Fibroblast of gingiva (primary cell): ENCODE measurements at regions not wholly inside any gene's neighbourhood (a gene's known extent, or its start where the extent isn't known, plus 50 kb on each side); places are given as distances from the start of the nearest gene placed in this dataset.

ENCODE experiments used
- DNase-seq: peaks from one replicate; pipeline ENCODE4 v3.0.0-alpha.2; 2011; ENCODE audit warnings: low read depth

GRCh38 chr2:118239284-118239683, 151.0 kb downstream of the INSIG2 start:
- no peak for DNase-seq

DNA sequence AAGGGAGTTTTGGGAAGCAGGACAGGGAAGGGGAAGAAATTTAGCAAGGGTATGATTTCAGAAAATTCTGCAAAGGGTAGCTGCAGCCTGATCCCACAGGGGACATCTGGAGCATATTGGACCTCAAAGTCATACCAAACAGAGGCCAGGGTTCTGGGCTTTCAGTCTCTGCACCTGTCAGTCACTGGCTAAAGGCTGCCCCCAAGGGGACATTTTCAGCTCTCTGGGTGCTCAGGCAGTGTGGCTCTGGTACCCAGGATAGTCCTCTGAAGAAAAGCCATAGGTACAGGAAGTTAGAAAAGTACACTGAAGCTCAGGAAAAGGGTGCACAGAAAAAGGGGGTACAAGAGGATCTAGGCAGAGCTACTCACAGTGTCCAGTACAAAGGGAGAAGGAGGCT, 149.2 kb downstream of the INSIG2 start:
- DNase-seq: no peak

DNA sequence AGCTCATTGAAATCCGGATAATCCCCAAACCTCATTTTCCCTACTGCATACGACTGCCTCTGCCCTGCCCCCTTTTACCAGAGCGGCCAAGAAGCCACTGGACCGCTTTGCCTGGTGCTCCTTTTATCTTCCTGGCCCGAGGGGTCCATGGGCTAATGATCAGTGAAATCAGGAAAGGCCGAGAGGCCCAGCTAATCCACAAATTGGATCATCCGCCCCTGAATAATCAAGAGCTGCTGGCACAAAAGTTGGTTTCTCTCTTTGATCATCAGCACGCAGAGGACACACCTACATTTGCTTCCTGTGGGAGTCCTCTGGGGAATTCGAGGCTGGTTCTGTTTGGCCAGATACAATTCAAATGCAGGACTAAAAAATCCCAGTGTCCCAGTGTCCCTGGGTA, 144.5 kb downstream of the INSIG2 start:
- DNase-seq: no peak

DNA sequence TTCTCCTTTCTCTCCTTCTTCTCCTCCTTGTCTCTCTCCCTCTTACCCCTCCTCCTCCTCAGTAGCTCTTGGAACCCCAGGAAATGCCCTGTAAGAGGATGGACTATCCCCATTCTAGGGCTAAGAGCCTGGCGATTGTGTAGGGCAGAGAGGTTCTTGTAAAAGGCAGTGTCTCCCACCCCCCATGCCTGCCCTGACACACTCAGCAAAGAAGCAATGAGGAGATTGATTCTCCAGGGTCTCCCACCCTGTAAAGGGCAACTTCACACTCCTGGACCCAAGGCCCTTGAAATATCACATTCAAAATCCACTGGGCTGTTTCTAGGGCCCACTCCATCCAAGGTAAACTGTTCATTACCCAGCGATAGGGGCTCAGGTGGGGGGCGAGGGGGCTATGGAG, 144.1 kb downstream of the INSIG2 start:
- DNase-seq: no peak

- no peak for DNase-seq
Measured at GRCh38 chr2:118231759-118232158, 143.5 kb downstream of the INSIG2 start.

- peak; percentile 18 for DNase-seq
Measured at GRCh38 chr2:118227698-118228508, 139.6 kb downstream of the INSIG2 start.

- no peak for DNase-seq
Measured at GRCh38 chr2:118225666-118226065, 137.4 kb downstream of the INSIG2 start.

DNA sequence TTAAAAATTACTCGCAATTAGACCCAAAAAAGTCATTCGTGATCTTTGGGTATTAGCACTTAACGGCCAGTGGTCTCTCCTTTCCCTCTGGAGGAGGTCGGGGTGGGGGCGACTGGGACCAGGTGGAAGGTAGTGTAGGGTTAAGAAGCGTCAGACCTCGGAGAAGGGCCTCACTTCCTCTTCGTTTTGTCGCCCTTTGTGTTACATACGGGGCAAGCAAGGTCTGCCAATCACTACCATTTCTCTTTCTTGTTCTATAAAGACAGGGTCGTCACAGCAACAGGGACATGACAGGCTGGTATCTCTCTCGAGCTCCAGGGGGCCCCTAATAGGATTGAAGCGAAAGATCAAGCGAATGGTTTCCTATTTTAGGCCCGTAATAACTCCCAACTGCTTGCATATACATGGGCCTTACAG, 136.6 kb downstream of the INSIG2 start:
- DNase-seq: no peak

- no peak for DNase-seq
Measured at GRCh38 chr2:118223992-118224894, 136.0 kb downstream of the INSIG2 start.

DNA sequence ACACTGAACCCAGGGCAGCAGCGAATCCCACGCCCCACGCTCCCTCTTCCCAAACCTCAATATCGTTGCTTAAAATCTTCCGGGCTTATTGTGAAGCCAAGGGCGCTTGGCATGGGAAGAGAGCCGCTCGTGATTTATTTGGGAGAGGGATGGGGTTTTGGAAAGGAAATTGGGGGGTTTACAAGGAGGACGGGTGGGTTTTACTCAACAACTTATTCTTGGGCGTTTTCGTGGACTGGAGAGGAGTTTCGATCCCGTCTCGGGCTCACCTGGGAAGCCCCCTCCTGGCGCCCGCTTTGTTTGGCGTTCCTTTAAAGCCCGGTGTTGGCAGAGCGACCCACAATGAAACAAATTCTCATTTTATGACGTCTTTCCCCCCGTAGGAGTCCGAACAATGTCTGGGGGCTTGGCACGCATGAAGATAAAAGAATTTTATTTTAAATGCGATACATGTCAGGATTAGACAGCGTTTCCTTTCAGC, 135.3 kb downstream of the INSIG2 start:
- no peak for DNase-seq

- DNase-seq: no peak
Measured at GRCh38 chr2:118222672-118223421, 134.6 kb downstream of the INSIG2 start.

DNA sequence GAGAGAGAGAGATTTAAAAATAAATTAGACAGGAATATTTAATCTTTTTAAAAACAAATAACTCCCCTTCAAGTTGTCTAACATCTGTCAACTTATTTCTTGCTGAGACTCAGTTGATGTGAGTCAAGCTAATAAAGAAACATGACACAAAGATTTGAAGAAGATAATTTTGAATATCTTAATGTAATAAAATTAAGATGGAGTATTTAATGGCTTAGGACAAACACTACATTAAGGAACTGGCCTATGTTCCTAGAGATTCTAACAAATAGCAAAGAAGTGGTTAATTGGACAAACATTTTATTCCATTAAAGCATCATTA, 134.0 kb downstream of the INSIG2 start:
- no peak for DNase-seq

DNA sequence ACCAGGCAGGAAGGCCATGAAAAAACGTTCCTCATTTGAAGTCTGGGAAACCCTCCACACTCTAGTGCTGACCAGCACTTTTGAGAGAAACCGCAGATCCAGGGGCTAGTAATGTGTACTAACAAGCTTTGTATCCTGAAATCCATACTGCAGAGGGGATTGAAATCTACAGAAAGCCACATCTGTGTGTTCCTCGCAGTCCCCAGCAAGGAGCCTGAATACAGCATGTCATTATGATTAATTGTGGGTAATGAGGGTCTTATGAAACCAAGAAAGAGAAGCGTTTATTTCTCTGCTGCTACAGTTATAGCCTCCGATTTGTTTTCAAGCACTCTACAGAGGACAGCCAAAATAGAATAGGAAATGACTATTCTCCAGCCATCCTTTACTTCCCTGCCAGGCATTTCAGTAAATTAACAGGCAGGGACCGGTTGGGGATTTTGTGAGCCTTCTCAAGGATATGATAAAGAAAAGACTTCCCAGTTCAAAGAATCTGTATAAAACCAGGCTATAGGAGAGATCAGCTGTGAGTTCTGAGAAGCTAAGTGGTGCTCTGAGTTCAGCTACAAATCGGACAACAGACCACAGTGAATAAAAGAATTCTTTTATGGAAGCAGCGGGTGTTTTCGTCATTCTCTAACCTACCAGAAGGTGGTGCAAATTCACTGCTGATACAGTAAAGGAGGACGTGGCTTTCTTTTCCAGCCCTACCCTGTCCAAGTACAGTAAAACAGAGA, 133.4 kb downstream of the INSIG2 start:
- peak; percentile 55 for DNase-seq

GRCh38 chr2:118219611-118220010, 131.3 kb downstream of the INSIG2 start:
- DNase-seq: no peak

DNA sequence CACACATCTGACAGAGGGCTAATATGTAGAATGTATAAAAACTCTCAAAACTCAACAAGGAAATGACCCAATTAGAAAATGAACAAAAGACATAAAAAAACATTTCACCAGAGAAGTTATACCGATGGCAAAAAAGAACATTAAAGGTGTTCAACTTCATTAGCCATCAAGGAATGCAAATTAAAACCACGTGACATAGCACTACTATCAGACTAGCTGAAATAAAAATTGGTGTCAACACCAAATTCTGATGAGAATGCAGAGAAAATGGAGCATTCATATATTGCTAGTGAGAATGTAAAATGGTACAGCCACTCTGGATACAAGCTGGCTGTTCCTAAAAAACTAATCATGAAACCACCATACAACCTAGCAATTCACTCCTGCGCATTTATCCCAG, 128.0 kb downstream of the INSIG2 start:
- DNase-seq: no peak

DNA sequence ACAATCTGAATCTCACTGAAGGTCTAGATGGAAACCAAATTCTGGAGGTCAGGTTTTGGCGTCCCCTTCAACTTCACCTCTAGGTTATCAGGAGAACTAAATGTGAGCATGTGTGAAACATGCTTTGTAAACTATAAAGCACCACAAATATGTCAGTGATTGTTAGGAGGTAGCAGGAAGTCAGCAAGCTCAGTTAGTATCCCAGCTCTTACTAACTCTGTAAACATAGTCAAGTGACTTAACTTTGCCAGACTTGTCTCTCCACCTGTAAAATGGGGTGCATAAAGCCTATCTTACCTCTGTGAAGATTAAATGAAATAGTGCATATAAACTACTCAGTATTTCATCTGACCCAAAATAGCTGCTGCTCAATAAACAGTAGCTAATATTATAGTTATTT, 121.5 kb downstream of the INSIG2 start:
- no peak for DNase-seq

DNA sequence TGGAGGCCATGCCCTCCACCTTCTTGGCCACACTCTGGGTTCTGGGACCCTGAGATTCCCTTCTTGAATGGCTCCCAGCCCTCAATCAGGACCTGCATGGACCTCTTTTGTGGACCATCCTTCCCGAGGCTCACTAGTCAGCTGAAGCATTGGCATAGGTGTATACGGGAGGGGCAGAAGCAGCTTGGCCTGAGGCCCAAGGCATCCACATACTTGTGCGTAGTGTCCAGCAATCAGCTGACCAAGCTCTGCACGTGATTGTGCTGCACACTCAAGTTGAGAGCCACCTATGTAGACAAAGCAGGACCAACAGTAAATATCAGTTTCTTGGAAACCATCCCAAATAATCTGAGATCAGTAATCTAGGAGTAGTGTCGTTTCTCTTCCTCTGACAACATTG, 119.6 kb downstream of the INSIG2 start:
- no peak for DNase-seq

DNA sequence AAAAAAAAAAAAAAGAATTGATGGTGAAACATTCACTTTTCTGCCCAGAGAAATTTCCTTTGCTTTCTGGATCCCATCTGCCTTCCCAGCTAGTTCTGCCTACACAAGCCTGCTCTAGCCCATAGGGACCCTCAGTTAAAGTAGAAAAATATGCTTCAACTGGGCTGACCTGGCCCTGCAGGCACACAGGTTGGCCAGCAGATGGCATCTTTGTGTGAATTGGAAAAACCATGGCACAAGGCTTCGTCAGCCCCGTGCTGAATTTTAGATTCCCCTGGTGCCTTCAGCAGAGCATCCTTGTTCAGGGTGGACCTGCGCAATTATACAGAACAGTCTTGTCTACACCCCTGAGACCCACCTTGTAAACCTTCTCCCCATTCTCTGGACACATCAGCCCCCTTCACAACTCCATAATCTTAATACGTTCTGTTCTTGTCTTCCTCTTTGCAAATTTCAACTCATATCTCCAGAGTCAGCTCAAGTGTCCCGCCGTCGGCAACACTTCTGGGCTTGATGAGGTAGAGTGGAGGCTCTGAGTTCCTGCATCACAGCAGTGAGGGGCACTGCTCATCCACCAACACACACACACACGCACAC, 114.5 kb downstream of the INSIG2 start:
- peak; percentile 37 for DNase-seq

- no peak for DNase-seq
Measured at GRCh38 chr2:118198268-118198667, 110.0 kb downstream of the INSIG2 start.

GRCh38 chr2:118197011-118197675, 108.9 kb downstream of the INSIG2 start:
- DNase-seq: no peak

DNA sequence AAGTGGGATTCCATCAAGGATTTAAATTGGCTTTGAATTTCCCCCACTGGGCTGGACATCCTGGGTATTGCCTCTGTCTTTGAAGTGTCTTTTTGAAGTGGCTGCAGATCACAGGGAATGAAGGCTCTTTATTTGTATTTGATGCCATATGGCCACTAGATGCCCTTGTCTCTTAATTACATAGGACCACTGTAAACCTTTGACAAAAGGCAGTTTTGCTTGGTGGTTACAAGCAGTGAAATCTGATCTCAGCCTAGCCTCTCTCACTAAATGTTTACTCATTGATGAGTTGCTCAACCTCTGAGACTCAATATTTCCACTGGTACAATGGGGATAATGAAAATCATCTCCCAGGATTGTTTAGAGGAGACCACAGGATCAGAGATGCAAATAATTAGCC, 102.2 kb downstream of the INSIG2 start:
- DNase-seq: no peak
